ENCODE measurements at regions not wholly inside any gene's neighbourhood (a gene's known extent, or its start where the extent isn't known, plus 50 kb on each side); places are given as distances from the start of the nearest gene placed in this dataset.

GRCh38 chr2:238789317-238789806 lies 58.5 kb upstream of the TWIST2 start:
- H3K36me3 Mint-ChIP-seq (ENCODE audit: low read depth) = no peaks in the 10 kb centered on the region
- H3K9me3 Mint-ChIP-seq = peaks cover 10% of the 10 kb centered on the region

DNA sequence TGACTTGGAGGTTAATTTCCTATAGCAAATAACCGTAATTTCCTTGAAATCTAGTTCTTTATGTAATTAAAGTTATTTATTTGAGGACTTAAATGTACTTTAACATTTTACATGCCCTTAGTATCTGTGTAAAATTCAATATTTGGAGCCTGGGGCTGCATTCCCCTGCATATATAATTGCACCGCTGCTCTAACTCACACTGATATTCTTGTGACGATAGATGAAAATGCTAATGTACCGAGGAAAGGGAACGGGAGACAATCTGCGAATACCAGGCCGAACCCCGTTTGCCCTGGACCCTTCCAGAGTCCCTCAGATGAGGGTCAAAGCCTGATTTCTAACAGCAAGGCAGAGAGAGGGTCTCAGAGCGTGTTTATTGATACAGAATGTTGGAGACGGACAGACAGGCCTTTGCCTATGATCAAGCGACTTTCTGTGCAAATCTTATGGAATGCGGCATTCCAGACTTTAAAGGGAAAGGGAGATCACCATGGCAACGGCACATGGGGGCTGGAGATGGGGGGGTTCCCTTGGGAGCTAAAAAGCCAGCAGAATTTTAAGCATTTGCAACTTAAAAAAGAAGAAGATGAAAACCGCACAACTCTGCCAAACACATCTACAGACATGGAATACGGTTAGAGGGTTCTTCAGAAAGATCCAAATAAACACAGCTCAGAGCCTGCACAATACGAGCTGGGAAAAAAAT lies 57.6 kb upstream of the TWIST2 start:
- H3K27ac Mint-ChIP-seq = peak overlapping the region; percentile 9
- no peak for TF ChIP-seq CTCF (IDR thresholded peaks at IDR 0.05)
- H3K4me3 Mint-ChIP-seq = peak overlapping the region; percentile 6
- H3K36me3 Mint-ChIP-seq (ENCODE audit: low read depth) = no peaks in the 10 kb centered on the region
- peak; percentile 21 for DNase-seq
- peaks cover 20% of the 10 kb centered on the region for H3K4me1 Mint-ChIP-seq
- H3K27me3 Mint-ChIP-seq (ENCODE audit: low read depth, poor library complexity) = peaks cover 9% of the 10 kb centered on the region
- H3K9me3 Mint-ChIP-seq = peaks cover 10% of the 10 kb centered on the region

More at GRCh38 chr2:238789317-238789806, 58.5 kb upstream of the TWIST2 start:
- Mint-ChIP-seq H3K4me1 (peaks cover 26% of the 10 kb centered on the region), H3K27ac (no peak overlapping the region), H3K27me3 (ENCODE audit: low read depth, poor library complexity) (peaks cover 8% of the 10 kb centered on the region), H3K4me3 (no peak overlapping the region)
- DNase-seq = no peak
- TF ChIP-seq CTCF (IDR thresholded peaks at IDR 0.05) = no peak

GRCh38 chr2:238790833-238791230 lies 57.1 kb upstream of the TWIST2 start:
- DNase-seq = no peak
- TF ChIP-seq CTCF (IDR thresholded peaks at IDR 0.05) = no peak
- Mint-ChIP-seq H3K4me3 (no peak overlapping the region), H3K36me3 (ENCODE audit: low read depth) (no peaks in the 10 kb centered on the region), H3K27ac (no peak overlapping the region), H3K9me3 (peaks cover 10% of the 10 kb centered on the region), H3K27me3 (ENCODE audit: low read depth, poor library complexity) (peaks cover 12% of the 10 kb centered on the region), H3K4me1 (peaks cover 20% of the 10 kb centered on the region)

DNA sequence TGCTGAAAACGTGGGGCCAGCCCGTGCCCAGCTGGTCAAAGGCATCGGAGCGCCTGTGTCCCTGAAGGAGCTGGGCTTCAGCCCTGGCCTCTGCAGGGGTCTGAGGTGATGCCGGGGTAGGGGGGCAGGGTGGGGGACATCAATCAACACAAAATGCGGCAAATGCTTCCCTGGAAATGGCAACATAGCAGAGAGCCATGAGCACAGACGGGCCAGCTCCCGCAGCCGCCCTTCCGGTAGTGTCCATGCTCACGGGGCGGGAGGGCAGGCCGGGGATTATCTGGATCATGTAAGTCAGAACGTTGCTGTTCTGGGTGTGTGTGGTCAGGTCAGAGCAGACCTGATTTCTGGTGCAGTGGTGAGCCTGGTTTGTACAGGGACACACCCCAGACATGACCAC lies 56.5 kb upstream of the TWIST2 start:
- H3K36me3 Mint-ChIP-seq (ENCODE audit: low read depth) = no peaks in the 10 kb centered on the region
- DNase-seq = no peak
- H3K27ac Mint-ChIP-seq = no peak overlapping the region
- peaks cover 13% of the 10 kb centered on the region for H3K27me3 Mint-ChIP-seq (ENCODE audit: low read depth, poor library complexity)
- no peak for TF ChIP-seq CTCF (IDR thresholded peaks at IDR 0.05)
- H3K9me3 Mint-ChIP-seq = peaks cover 10% of the 10 kb centered on the region
- no peak overlapping the region for H3K4me3 Mint-ChIP-seq
- H3K4me1 Mint-ChIP-seq = peaks cover 20% of the 10 kb centered on the region

- Mint-ChIP-seq H3K36me3 (ENCODE audit: low read depth) (no peaks in the 10 kb centered on the region), H3K4me3 (no peak overlapping the region), H3K9me3 (peaks cover 19% of the 10 kb centered on the region), H3K27me3 (ENCODE audit: low read depth, poor library complexity) (peaks cover 28% of the 10 kb centered on the region), H3K4me1 (peaks cover 11% of the 10 kb centered on the region), H3K27ac (no peak overlapping the region)
- DNase-seq = no peak
- no peak for TF ChIP-seq CTCF (IDR thresholded peaks at IDR 0.05)
These were observed 54.6 kb upstream of the TWIST2 start for GRCh38 chr2:238793306-238793705.
